Aorta (tissue), 5 donors: ENCODE measurements at regions not wholly inside any gene's neighbourhood (a gene's known extent, or its start where the extent isn't known, plus 50 kb on each side); places are given as distances from the start of the nearest gene placed in this dataset.

Experiments
- ATAC-seq: fragments of 200-7000 bp; cut with Tn5 transposase; one replicate; pipeline ENCODE4 v1.9.1; 2022; ENCODE audit warnings: moderate library complexity; ENCODE audit not compliant: low FRiP score
- DNase-seq, 2 donors: peaks; one replicate each; pipeline ENCODE4 v3.0.0-alpha.2; 2020
- H3K27ac ChIP-seq, 2 donors: one replicate each; pipeline ENCODE4 v1.5.1; 2013; ENCODE audit warnings: low read length in 2 of 2, mild to moderate bottlenecking in 2 of 2, moderate library complexity in 2 of 2, control low read depth in 1 of 2, inconsistent platforms in 1 of 2, low read depth in 1 of 2
- H3K27me3 ChIP-seq, 2 donors: one replicate each; pipeline ENCODE4 v1.6.1; 2013; ENCODE audit warnings: control low read depth in 1 of 2, low read length in 1 of 2, mild to moderate bottlenecking in 1 of 2, moderate library complexity in 1 of 2; ENCODE audit not compliant: insufficient read depth in 2 of 2, control insufficient read depth in 1 of 2
- H3K36me3 ChIP-seq, 2 donors: one replicate each; pipeline ENCODE4 v1.6.1; 2013; ENCODE audit warnings: control low read depth in 1 of 2, low read length in 1 of 2, mild to moderate bottlenecking in 1 of 2; ENCODE audit not compliant: insufficient read depth in 2 of 2, control insufficient read depth in 1 of 2
- H3K4me1 ChIP-seq, 2 donors: one replicate each; pipeline ENCODE4 v1.6.1; 2013; ENCODE audit warnings: low read length in 2 of 2, control low read depth in 1 of 2, mild to moderate bottlenecking in 1 of 2, moderate library complexity in 1 of 2; ENCODE audit not compliant: insufficient read depth in 2 of 2, control insufficient read depth in 1 of 2
- H3K4me3 ChIP-seq, 2 donors: one replicate each; pipeline ENCODE4 v1.5.1; 2013; ENCODE audit warnings: low read length in 2 of 2, control low read depth in 1 of 2, mild to moderate bottlenecking in 1 of 2
- H3K9me3 ChIP-seq: one replicate; pipeline ENCODE4 v1.6.1; 2013; ENCODE audit warnings: mild to moderate bottlenecking, low read length; ENCODE audit not compliant: control insufficient read depth
- WGBS, 2 donors: extraction: QIAGEN DNeasy Blood & Tissue Kit; methylation state at CpG; one replicate each; pipeline ENCODE4 v1.1.7; 2013; 5-methylcytosine and 5-hydroxymethylcytosine counted together
- intact Hi-C, 2 donors: fragments of 100-400 bp; cut with DNase I; formaldehyde crosslinking; loops; one replicate each; pipeline versions ENCODE4 v1.14.2 to v1.15.0; 2022
- donor health status: healthy with polysubstance abuse.
- donor health status: Bipolar disorder and iron deficiency.
- donor health status: DM: no; HTN: no; CAD: no.
- donor health status: DM: no; HTN: no; CAD: no.
- donor health status: DM: yes; HTN: yes; CAD: no.

DNA sequence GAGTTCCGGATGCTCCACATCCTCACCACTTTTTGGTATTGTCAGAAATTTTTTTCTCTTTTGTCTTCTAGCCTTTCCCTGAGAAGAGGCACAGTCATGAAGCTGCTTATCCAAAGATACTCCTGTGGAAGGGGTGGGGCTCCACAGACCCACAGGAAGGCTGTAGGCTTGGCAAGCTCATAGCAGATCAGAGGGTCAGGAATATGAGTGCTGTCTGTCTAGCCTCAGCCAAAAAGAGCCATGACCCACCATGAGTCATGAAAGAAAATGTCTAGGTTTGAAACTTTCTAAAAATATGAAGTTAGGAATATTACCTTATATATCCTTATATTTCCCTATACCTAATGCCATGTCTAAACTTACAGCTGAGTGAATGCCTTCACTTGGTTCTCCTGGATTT lies 118.2 kb upstream of the THBS1 start:
- intact Hi-C loops = no loop called here
- Histone ChIP-seq H3K27ac (no peak overlapping the region), H3K36me3 (no peaks in the 10 kb centered on the region), H3K27me3 (no peaks in the 10 kb centered on the region), H3K4me3 (no peak overlapping the region), H3K9me3 (no peaks in the 10 kb centered on the region), H3K4me1 (no peaks in the 10 kb centered on the region)
- no peak for DNase-seq
- no peak for ATAC-seq
- WGBS, 2 donors = 92 to 99% methylated on average over 1 of the region's 1 CpG

DNA sequence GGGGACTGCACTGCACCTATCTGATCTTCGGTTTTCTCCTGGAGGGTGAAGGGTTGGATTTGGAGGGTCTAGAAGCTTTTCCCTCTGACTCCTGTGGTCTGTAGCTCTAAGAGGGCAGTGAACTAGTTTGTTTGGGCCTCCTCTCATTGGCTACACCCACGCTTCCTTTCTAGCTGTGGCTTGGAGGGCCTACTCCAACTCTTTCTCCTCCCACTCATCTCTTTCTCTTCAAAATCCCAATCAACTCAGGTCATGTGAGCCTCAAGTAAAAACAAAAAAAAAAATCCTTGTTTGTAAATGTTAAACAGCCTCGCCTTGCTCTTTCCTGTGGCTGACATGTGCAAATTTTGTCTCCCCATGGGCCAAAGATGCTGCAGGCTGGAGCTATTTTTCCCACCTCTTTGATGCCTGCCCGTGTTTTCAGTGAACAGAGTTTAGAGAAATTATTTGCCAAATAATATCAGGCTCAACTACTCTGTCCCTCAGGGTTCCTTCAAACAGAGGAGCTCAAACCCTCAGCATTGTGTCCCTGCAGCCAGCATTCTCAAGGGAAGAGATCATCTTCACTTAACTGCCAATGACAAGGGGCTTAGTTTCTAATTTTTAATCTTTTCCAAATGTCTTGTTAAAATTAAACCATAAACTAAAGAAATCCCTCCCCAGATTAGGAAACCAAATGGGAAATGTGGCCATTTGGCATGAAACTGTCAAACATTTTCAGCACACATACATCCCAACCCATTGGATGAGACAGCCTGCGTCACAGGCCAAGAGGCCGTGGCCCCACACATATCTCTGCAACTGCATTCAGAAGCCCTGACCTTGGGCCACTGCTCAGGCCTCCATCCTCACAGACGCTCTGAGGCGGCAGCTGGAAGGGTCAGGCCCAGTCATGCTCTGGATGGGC lies 114.8 kb upstream of the THBS1 start:
- DNase-seq = peak; percentile 57 to 81
- Histone ChIP-seq H3K36me3 (no peaks in the 10 kb centered on the region), H3K4me1 (no peaks in the 10 kb centered on the region), H3K4me3 (no peak overlapping the region), H3K27ac (no peak overlapping the region), H3K27me3 (no peaks in the 10 kb centered on the region), H3K9me3 (no peaks in the 10 kb centered on the region)
- peak; percentile 80 for ATAC-seq
- WGBS, 2 donors = 92 to 97% methylated on average over 8 of the region's 8 CpGs
- intact Hi-C loops = no loop called here

DNA sequence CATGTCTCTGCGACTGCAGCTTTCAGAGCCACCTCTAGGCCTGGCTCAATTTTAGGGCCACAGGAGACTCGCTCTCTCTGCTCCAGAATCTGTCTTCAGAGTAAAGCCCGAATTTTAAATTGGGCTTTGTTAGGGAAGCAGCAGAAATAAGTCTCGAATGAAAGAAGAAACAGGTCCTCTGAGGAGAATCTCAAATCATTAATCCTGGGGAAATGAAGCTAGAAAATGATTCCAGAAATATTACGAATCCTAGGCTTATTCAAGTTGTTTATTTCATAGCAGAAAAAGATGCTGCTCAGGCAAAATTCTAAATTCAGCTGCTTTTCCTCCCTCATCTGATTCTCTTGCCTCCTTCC lies 114.2 kb upstream of the THBS1 start:
- no peaks in the 10 kb centered on the region for H3K27me3 ChIP-seq
- intact Hi-C loops = no loop called here
- H3K27ac ChIP-seq = no peak overlapping the region
- H3K9me3 ChIP-seq = no peaks in the 10 kb centered on the region
- no peaks in the 10 kb centered on the region for H3K4me1 ChIP-seq
- no peaks in the 10 kb centered on the region for H3K36me3 ChIP-seq
- DNase-seq (no peak), ATAC-seq (peak; percentile 33)
- WGBS, 2 donors = 93 to 94% methylated on average over 5 of the region's 5 CpGs
- no peak overlapping the region for H3K4me3 ChIP-seq

DNA sequence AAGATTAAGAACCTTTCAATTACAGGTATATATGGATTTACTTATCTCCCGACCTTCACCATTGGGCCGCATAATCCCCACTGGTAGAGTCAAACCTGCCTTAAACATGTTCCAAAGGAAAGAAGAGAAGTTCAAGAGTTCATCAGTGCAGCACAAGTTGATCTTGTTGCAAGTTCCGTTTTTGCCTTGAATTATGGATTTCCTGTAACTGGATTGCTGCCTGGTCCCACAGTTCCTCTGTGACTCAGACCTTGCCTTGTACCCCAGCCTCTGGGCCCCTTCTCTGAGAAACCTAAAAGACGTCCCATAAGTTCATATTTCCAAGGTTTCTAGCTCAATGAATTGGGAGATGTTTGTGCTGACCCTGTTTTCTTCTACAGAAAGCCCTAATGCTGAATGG lies 112.5 kb upstream of the THBS1 start:
- H3K36me3 ChIP-seq = no peaks in the 10 kb centered on the region
- DNase-seq (peak in 1 of 2 donors; percentile 49), ATAC-seq (no peak)
- WGBS, 2 donors = 71 to 78% methylated on average over 4 of the region's 4 CpGs
- H3K27ac ChIP-seq = no peak overlapping the region
- H3K4me3 ChIP-seq = no peak overlapping the region
- intact Hi-C loops = no loop called here
- H3K9me3 ChIP-seq = no peaks in the 10 kb centered on the region
- no peaks in the 10 kb centered on the region for H3K27me3 ChIP-seq
- no peaks in the 10 kb centered on the region for H3K4me1 ChIP-seq

DNA sequence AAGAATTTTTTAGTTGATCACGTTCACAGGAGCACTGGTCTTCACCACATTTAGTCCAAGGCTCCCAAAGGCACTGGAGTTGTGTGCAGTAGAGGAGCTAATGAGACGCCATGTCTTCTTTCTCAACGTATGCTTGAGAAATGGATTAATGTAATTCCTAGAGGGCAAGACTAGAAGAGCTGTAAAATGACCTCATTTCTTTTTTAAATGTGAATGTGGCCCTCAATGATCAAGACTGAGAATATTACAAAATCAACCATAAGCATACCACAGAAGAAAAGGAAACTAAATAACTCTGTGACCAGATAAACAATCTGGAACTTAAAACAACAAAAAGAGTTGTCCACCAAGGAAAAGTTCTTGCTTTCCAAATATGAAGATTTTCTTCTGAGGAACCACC lies 112.1 kb upstream of the THBS1 start:
- 91 to 93% methylated on average over 3 of the region's 3 CpGs for WGBS, 2 donors
- no peak for DNase-seq
- Histone ChIP-seq H3K27me3 (no peaks in the 10 kb centered on the region), H3K4me1 (no peaks in the 10 kb centered on the region), H3K9me3 (no peaks in the 10 kb centered on the region), H3K36me3 (no peaks in the 10 kb centered on the region), H3K27ac (no peak overlapping the region), H3K4me3 (no peak overlapping the region)
- no peak for ATAC-seq
- intact Hi-C loops = no loop called here

DNA sequence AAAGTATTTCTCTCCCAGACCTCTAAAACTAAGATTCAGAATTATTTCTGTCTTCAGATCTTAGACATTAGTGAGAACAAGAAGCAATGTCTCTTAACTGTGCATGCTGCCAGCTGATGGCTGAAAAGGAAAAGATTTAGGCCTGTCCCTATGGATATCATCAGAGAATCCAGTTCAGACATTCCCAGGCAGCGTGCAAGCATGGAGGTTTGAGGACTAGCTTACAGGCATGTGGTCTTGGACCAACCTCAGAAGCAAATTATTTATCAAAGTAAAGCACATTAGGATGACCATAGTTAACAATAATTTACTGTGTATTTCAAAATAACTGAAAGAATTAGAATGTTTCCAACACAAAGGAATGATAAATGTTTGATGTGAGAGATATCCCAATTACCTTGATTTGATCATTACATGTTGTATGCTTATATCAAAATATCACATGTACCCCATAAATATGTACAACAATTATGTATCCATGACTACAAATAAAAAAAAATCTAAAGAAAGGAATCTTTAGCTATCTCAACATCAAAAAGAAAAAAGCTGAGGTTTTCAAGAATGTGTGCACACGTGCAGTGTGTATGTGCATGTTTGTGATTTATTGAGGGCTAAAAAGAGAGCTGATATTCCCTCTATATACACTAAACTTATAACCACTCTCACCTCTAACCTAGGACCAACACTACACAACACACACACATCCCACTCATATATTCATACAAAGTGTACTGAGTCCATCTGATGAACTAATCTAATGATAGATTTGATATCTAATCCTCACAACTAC lies 108.9 kb upstream of the THBS1 start:
- H3K36me3 ChIP-seq = no peaks in the 10 kb centered on the region
- no peaks in the 10 kb centered on the region for H3K9me3 ChIP-seq
- no peak overlapping the region for H3K27ac ChIP-seq
- no peaks in the 10 kb centered on the region for H3K27me3 ChIP-seq
- DNase-seq (no peak), ATAC-seq (no peak)
- H3K4me3 ChIP-seq = no peak overlapping the region
- WGBS, 2 donors = 97% methylated on average over 2 of the region's 2 CpGs
- intact Hi-C loops = no loop called here
- H3K4me1 ChIP-seq = no peaks in the 10 kb centered on the region

DNA sequence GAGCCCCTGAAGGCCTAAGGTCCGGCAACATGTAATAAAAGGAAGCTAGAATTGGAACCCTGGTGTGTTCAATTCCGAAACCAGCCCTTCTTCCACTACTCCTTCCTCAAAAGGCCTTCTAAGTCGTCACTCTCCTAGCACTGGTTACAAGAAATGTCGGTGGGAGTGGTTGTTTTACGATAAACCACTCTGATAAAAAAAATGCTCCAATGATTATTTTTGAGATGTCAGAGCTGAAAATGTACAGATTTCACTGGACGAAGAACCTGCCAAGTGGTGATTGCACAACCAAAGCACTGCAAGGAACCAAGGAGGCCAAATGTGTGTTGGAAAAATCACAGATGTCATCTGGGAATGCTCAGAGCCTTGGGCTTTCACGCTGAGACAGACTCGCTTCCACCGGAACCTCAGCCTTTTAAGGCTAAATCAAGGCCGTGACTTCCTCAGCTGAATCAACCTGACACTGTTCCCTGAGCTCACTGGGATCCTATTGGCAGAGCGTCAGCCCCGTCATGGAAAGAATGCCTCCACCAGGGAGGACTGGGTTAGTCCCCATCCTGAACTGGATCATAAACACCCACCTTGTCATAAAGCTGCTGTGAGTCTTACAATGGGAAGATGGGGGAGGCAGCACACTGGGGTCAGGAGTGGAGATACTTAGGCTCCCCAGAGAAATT lies 108.1 kb upstream of the THBS1 start:
- 34 to 36% methylated on average over 12 of the region's 12 CpGs for WGBS, 2 donors
- intact Hi-C loops = no loop called here
- Histone ChIP-seq H3K36me3 (no peaks in the 10 kb centered on the region), H3K4me1 (no peaks in the 10 kb centered on the region), H3K9me3 (no peaks in the 10 kb centered on the region), H3K4me3 (no peak overlapping the region), H3K27me3 (no peaks in the 10 kb centered on the region), H3K27ac (no peak overlapping the region)
- ATAC-seq (peak; percentile 86), DNase-seq (peak; percentile 90 to 93)

DNA sequence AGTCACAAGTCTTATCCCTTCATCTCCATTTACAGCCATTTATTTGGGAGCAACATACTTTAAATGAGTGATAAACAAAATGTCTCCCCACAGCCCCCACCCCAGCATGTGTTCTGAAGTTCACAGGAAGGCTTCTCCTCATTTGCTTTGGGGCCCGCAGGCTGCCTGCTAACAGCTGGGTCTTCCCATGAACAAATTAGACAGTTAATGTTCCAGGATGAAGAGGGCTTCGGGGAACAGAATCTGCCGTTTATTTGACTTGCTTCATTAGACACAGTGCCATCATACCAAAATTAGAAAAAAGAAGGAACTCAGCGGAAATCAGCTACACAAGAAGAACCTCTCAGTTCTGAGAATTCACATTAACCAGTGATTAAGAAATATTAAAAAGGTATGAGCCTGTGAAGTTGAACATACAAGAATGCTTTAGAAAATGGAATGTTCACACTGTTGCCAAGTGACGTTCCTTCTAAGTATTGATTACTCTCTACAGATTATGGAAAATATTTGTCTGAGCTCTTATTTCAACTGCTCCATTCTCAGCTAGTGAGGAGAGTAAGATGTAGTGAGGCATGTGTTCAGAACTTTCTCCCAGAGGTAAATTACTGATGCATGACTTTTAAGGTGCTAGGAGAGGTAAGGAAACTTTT lies 107.5 kb upstream of the THBS1 start:
- Histone ChIP-seq H3K9me3 (no peaks in the 10 kb centered on the region), H3K36me3 (no peaks in the 10 kb centered on the region), H3K4me3 (no peak overlapping the region), H3K27ac (no peak overlapping the region), H3K4me1 (no peaks in the 10 kb centered on the region), H3K27me3 (no peaks in the 10 kb centered on the region)
- DNase-seq (no peak), ATAC-seq (no peak)
- WGBS, 2 donors = 85 to 89% methylated on average over 5 of the region's 5 CpGs
- intact Hi-C loops = no loop called here
